Mammary epithelial cell (primary cell): ENCODE measurements at regions not wholly inside any gene's neighbourhood (a gene's known extent, or its start where the extent isn't known, plus 50 kb on each side); places are given as distances from the start of the nearest gene placed in this dataset.

ENCODE experiments used
- CTCF ChIP-seq, 2 donors: IDR thresholded peaks in 1 of 2; conservative IDR thresholded peaks in 1 of 2; 2 replicates each; pipeline ENCODE4 v1.5.1; 2011 to 2012; ENCODE audit warnings: inconsistent platforms in 2 of 2, low read length in 2 of 2, mild to moderate bottlenecking in 2 of 2, control low read depth in 1 of 2, low read depth in 1 of 2; ENCODE audit not compliant: insufficient read depth in 1 of 2; ENCODE audit errors: extremely low read depth in 1 of 2
- EZH2 ChIP-seq: IDR thresholded peaks from 2 replicates; pipeline ENCODE4 v1.6.1; 2012; ENCODE audit warnings: low read length, inconsistent platforms, borderline replicate concordance

DNA sequence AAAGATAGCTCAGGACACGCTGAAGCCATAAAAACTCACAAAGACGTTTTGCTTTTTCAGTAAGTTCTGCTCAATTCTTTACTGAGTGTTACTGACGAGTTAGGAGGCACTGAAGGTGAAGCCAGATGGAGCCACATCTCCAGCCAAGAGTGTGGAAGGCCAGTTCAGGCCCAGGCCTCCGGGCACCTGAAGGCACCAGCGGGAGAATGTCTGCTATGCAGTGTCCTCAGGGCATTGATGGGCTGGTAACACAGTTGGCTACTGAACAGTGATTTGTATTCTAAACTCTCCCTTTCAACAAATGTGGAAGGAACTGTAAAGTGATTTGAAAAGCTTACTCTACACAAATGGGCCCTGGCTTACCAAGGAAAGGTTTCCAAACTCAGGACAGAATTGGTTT lies 64.8 kb upstream of the SVIL start:
- TF ChIP-seq CTCF (conservative IDR thresholded peaks at IDR 0.05 in 1 of 2, IDR thresholded peaks at IDR 0.05 in 1 of 2; ENCODE audit: extremely low read depth in 1 of 2, insufficient read depth in 1 of 2, low read depth in 1 of 2, low read length in 2 of 2) = no peak
- no peak for TF ChIP-seq EZH2
